C4-2B (cell line): ENCODE measurements at regions not wholly inside any gene's neighbourhood (a gene's known extent, or its start where the extent isn't known, plus 50 kb on each side); places are given as distances from the start of the nearest gene placed in this dataset.

Experiments used
- CTCF ChIP-seq: fragments of 450-650 bp; conservative IDR thresholded peaks from 2 replicates; pipeline ENCODE4 v1.5.1; 2017; ENCODE audit warnings: mild to moderate bottlenecking
- ZFX ChIP-seq: fragments of 450-650 bp; IDR thresholded peaks from 2 replicates; pipeline ENCODE4 v1.6.1; 2017

- TF ChIP-seq CTCF (no peak), ZFX (no peak)
These were observed 156.2 kb downstream of the RNASET2 start for GRCh38 chr6:166800137-166800536.
